ES-I3 (cell line): ENCODE measurements at regions not wholly inside any gene's neighbourhood (a gene's known extent, or its start where the extent isn't known, plus 50 kb on each side); places are given as distances from the start of the nearest gene placed in this dataset.

Experiments
- H3K36me3 ChIP-seq: 2 replicates; pipeline ENCODE4 v1.6.1; 2013; ENCODE audit warnings: mild to moderate bottlenecking, low read length, control low read depth, moderate library complexity; ENCODE audit not compliant: insufficient read depth
- H3K4me1 ChIP-seq: 2 replicates; pipeline ENCODE4 v1.6.1; 2013; ENCODE audit warnings: mild to moderate bottlenecking, control low read depth, low read length; ENCODE audit not compliant: insufficient read depth
- H3K9ac ChIP-seq: 2 replicates; pipeline ENCODE4 v1.6.1; 2013; ENCODE audit warnings: low read depth, mild to moderate bottlenecking, low read length, moderate library complexity
- H3K9me3 ChIP-seq: 2 replicates; pipeline ENCODE4 v1.6.1; 2013; ENCODE audit warnings: mild to moderate bottlenecking, low read length, moderate library complexity; ENCODE audit not compliant: control insufficient read depth, insufficient read depth

DNA sequence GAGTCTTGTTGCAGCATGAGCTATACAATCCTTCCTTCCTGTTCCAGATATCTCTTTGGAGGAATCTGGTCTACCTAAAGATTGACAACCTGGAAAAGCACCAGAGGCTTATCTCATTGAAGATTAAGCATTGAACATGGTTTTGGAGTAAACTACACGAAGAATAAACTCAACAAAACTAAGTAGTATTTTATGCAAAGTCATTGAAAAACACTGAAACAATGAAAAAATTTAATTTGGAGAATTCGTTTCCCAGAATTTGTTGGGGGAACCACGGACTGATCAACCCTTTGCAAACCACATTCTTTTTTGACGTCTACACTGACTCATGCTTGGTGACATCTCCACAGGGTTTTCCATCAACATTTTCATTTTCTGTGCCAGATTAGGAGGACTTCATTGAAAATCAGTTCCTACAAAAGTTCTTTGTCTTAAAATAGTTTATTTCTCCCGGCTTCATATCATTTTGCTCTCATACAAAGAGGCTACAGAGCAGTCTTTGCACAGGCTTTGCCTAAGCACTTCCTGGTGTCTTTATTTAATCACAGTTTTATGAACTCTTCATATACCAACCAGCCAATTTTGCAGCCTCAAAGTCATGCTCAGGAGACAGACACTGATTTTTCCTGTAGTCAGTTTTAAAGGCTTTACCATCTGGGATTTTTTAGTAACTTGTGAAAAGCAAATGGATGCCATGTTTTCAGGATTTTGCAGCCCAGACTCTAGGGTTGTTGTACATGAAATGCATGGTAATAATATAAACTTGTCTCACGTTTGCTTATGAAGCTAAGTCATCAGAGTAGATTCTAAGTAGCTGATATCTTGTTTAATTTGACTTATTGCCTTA lies 186.3 kb downstream of the C11orf91 start:
- Histone ChIP-seq H3K9me3 (no peaks in the 10 kb centered on the region; the same call in 1 of the 2 replicates), H3K4me1 (no peaks in the 10 kb centered on the region), H3K9ac (no peak overlapping the region), H3K36me3 (no peaks in the 10 kb centered on the region)

- Histone ChIP-seq H3K36me3 (no peaks in the 10 kb centered on the region), H3K9me3 (no peaks in the 10 kb centered on the region; the same call in 1 of the 2 replicates), H3K9ac (no peak overlapping the region), H3K4me1 (no peaks in the 10 kb centered on the region)
These were observed 191.0 kb downstream of the C11orf91 start for GRCh38 chr11:33509632-33510031.

GRCh38 chr11:33507967-33508366 lies 192.7 kb downstream of the C11orf91 start:
- no peaks in the 10 kb centered on the region for H3K9me3 ChIP-seq
- no peak overlapping the region for H3K9ac ChIP-seq
- H3K4me1 ChIP-seq, result no peaks in the 10 kb centered on the region
- no peaks in the 10 kb centered on the region for H3K36me3 ChIP-seq

DNA sequence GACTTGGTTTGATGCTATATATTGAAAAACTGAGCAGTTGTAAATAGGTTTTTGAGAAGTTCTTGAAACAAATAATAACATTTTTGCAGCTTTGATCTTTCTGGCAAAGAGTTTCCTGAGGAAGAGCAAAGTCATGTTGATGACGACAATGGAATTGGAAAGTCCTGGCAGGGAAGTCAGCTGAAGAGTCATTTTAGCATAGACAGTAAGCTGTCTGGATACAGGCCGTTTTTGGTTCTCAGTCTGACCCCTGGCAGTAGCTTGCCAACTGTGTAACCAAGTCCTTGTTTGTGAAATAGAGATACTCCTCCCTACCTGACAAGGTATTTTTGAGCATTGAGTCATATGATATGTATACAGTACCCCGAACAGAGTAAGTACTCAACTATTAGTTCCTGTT lies 193.3 kb downstream of the C11orf91 start:
- Histone ChIP-seq H3K9ac (no peak overlapping the region), H3K9me3 (no peaks in the 10 kb centered on the region), H3K36me3 (no peaks in the 10 kb centered on the region), H3K4me1 (no peaks in the 10 kb centered on the region)

GRCh38 chr11:33505093-33505492 lies 195.5 kb downstream of the C11orf91 start:
- no peak overlapping the region for H3K9ac ChIP-seq
- H3K4me1 ChIP-seq, result no peaks in the 10 kb centered on the region
- no peaks in the 10 kb centered on the region for H3K9me3 ChIP-seq

GRCh38 chr11:33500861-33501479 lies 199.7 kb downstream of the C11orf91 start:
- no peaks in the 10 kb centered on the region for H3K4me1 ChIP-seq

More at GRCh38 chr11:33505093-33505492, 195.5 kb downstream of the C11orf91 start:
- no peaks in the 10 kb centered on the region for H3K36me3 ChIP-seq

DNA sequence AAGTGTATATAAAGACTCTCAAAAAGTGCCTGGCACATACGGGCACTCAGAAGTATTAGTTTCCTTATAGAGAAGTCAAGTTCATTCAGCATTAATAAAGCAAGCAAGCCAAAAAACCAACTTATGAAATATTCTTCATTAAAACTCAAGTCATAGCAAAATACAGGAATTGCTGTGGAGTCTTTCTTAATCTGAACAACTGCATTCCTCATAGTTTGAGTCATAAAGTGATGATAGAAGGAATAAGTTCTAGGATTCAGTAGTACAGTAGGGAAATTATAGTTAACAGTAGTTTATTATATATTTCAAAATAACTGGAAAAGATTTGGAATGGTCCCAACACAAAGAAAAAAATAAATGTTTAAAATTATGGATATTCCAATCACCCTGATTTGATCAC lies 200.3 kb downstream of the C11orf91 start:
- no peak overlapping the region for H3K9ac ChIP-seq

More at GRCh38 chr11:33500861-33501479, 199.7 kb downstream of the C11orf91 start:
- Histone ChIP-seq H3K36me3 (no peaks in the 10 kb centered on the region), H3K9ac (no peak overlapping the region), H3K9me3 (no peaks in the 10 kb centered on the region)

GRCh38 chr11:33492596-33492995 lies 208.0 kb downstream of the C11orf91 start:
- H3K4me1 ChIP-seq, result no peaks in the 10 kb centered on the region
- no peak overlapping the region for H3K9ac ChIP-seq
- no peaks in the 10 kb centered on the region for H3K36me3 ChIP-seq
- H3K9me3 ChIP-seq, result no peaks in the 10 kb centered on the region

More for the DNA sequence above, 200.3 kb downstream of the C11orf91 start:
- H3K36me3 ChIP-seq, result no peaks in the 10 kb centered on the region
- H3K9me3 ChIP-seq, result no peaks in the 10 kb centered on the region
- no peaks in the 10 kb centered on the region for H3K4me1 ChIP-seq

GRCh38 chr11:33490842-33491370 lies 209.7 kb downstream of the C11orf91 start:
- H3K9ac ChIP-seq, result no peak overlapping the region
- no peaks in the 10 kb centered on the region for H3K4me1 ChIP-seq
- H3K9me3 ChIP-seq, result no peaks in the 10 kb centered on the region
- H3K36me3 ChIP-seq, result no peaks in the 10 kb centered on the region

DNA sequence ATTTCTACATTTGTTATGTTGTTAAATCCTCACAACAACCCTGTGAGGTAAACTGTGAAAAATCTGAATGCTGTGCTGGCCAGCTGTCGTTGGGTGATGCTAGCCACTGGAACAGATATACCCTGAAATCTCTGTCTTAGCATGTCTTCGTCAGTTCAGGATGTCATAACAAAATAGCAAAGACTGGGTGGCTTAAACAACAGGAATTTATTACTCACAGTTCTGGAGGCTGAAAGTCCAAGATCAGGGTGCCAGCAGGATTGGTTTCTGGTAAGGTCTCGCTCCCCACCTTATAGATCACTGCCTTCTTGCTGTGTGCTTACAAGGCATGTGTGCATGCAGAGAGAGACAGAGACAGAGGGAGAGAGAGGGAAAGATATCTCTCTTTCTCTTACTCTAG lies 211.7 kb downstream of the C11orf91 start:
- Histone ChIP-seq H3K9me3 (no peaks in the 10 kb centered on the region), H3K4me1 (peaks cover 9% of the 10 kb centered on the region), H3K9ac (no peak overlapping the region), H3K36me3 (no peaks in the 10 kb centered on the region)

DNA sequence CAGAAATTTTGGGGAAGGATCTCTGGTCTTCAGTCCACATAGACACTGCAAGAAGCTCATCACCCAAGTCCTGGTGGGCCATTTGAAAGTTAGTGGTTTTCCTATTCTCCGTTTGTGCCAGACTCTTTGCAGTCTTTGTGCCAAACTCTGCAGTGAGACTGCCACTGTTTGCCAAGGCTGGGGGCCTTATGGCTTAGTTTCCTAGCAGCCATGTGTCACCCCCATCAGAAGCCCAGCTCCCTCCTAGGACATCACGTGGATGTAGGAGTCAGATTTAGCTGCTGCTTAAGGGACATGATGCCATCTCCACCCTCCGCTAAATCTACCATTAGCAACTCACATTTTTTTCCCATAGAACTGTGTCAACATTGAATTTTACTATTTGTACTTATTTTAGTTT lies 220.0 kb downstream of the C11orf91 start:
- Histone ChIP-seq H3K9me3 (no peaks in the 10 kb centered on the region), H3K9ac (no peak overlapping the region), H3K36me3 (no peaks in the 10 kb centered on the region), H3K4me1 (peaks cover 17% of the 10 kb centered on the region)

- Histone ChIP-seq H3K36me3 (no peaks in the 10 kb centered on the region), H3K4me1 (peaks cover 10% of the 10 kb centered on the region), H3K9me3 (no peaks in the 10 kb centered on the region), H3K9ac (no peak overlapping the region)
These were observed 221.4 kb downstream of the C11orf91 start for GRCh38 chr11:33479231-33479630.

DNA sequence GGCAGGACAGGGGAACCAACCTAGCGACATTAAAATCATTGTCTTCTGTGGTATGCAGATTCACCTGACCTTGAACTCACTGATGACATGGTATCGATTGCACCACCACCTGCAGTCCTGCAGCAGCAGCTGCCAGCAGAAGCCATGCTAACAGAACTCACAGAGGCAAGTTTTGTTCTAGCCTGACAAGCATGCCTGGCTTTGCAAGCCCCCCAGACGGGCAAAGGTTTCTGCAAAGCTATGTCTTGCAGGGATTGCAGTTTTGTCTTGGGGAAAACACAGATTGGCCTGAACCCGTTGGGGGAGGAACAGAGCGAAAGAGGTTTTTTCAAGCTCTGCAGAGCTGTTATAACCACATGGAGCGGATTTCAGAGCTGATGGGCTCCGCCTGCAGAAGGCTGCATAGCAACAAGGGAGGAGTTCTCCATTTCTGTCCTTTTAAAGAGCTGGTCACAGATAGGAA lies 221.0 kb downstream of the HIPK3 start:
- no peaks in the 10 kb centered on the region for H3K9me3 ChIP-seq
- peaks cover 9% of the 10 kb centered on the region for H3K4me1 ChIP-seq
- H3K36me3 ChIP-seq, result no peaks in the 10 kb centered on the region
- no peak overlapping the region for H3K9ac ChIP-seq

GRCh38 chr11:33476945-33477606 lies 219.9 kb downstream of the HIPK3 start:
- Histone ChIP-seq H3K9me3 (no peaks in the 10 kb centered on the region), H3K36me3 (no peaks in the 10 kb centered on the region), H3K9ac (no peak overlapping the region), H3K4me1 (peaks cover 9% of the 10 kb centered on the region)
